ENCODE measurements at regions not wholly inside any gene's neighbourhood (a gene's known extent, or its start where the extent isn't known, plus 50 kb on each side); places are given as distances from the start of the nearest gene placed in this dataset.

GRCh38 chr6:22173311-22173710 is 123.5 kb downstream of the PRL start:
- H3K9me1 ChIP-seq (ENCODE audit: insufficient read depth, low read length), result no peaks in the 10 kb centered on the region
- DNase-seq, result no peak
- H4K91ac ChIP-seq (ENCODE audit: insufficient read depth, low read depth, low read length), result no peak overlapping the region
- dilution Hi-C loops (cut with HindIII; ENCODE audit: low sequenced_read_pairs, unreplicated experiment), result no loop called here
- H3K4ac ChIP-seq (ENCODE audit: low read depth, low read length), result no peak overlapping the region
- H3K36me3 ChIP-seq (ENCODE audit: control insufficient read depth, insufficient read depth, low read length), result 0 out of 2 replicates have a peak, but pooled peaks cover 1% of the 10 kb centered on the region
- no peak for ATAC-seq (ENCODE audit: low read depth)
- no peaks in the 10 kb centered on the region for H3K79me1 ChIP-seq (ENCODE audit: low read depth in 1 of 2, low read length in 2 of 2)
- no peak overlapping the region for H2BK120ac ChIP-seq (ENCODE audit: low read depth, low read length)
- H2AFZ ChIP-seq (replicated peaks; ENCODE audit: low read length, poor library complexity), result no peak overlapping the region
- intact Hi-C loops (cut with micrococcal nuclease), result no loop called here
- no peaks in the 10 kb centered on the region for H3K27me3 ChIP-seq (ENCODE audit: control insufficient read depth, insufficient read depth, low read length)
- no peak overlapping the region for H3K23ac ChIP-seq (ENCODE audit: low read depth, low read length)
- no peak overlapping the region for H3K56ac ChIP-seq (ENCODE audit: extremely low read depth, insufficient read depth, low read length)
- no peak overlapping the region for H3K27ac ChIP-seq (ENCODE audit: insufficient read depth, low read length)
- H3K9me3 ChIP-seq (ENCODE audit: control insufficient read depth, insufficient read depth, low read length), result peaks cover 20% of the 10 kb centered on the region
- BruUV-seq (replicated peaks), result no TSS peak
- no peak overlapping the region for H4K5ac ChIP-seq (ENCODE audit: low read depth, low read length)
- H3K9ac ChIP-seq (ENCODE audit: low read depth, low read length), result no peak overlapping the region
- no peak overlapping the region for H3K18ac ChIP-seq (ENCODE audit: low read depth, low read length)
- in situ Hi-C loops (cut with MboI; ENCODE audit: low sequenced_read_pairs), result no loop called here
- no peak overlapping the region for H2BK20ac ChIP-seq (ENCODE audit: low read depth, low read length)
- no peak overlapping the region for H4K8ac ChIP-seq (ENCODE audit: low read depth in 2 of 2, low read length in 2 of 2)
- H3K4me1 ChIP-seq (ENCODE audit: control insufficient read depth, insufficient read depth, low read length), result no peaks in the 10 kb centered on the region
- H2AK9ac ChIP-seq (replicated peaks; ENCODE audit: low read depth, low read length, poor library complexity), result no peak overlapping the region
- H3K4me3 ChIP-seq (ENCODE audit: insufficient read depth, low read depth, low read length), result no peak overlapping the region
- no peaks in the 10 kb centered on the region for H4K20me1 ChIP-seq (ENCODE audit: insufficient read depth, low read length)
- no peak overlapping the region for H3K4me2 ChIP-seq (ENCODE audit: low read depth, low read length)
- H2AK5ac ChIP-seq (ENCODE audit: low read depth, low read length), result no peak overlapping the region
- ChIA-PET POLR2A (ENCODE audit: unreplicated experiment) (no interaction called here), CTCF (no interaction called here)
- no peak overlapping the region for H2BK15ac ChIP-seq (ENCODE audit: low read depth, low read length)
- H3K14ac ChIP-seq (replicated peaks; ENCODE audit: low read depth, low read length), result no peak overlapping the region
- TF ChIP-seq NFE2L2 (IDR thresholded peaks at IDR 0.05; ENCODE audit: low read depth, low read length) (no peak), RAD21 (IDR thresholded peaks at IDR 0.05; ENCODE audit: low read length) (no peak), RCOR1 (IDR thresholded peaks at IDR 0.05; ENCODE audit: insufficient replicate concordance, low read length) (no peak), SMC3 (IDR thresholded peaks at IDR 0.05; ENCODE audit: low read depth, low read length) (no peak), CTCF (conservative IDR thresholded peaks at IDR 0.05; ENCODE audit: low read depth, low read length) (no peak), BHLHE40 (IDR thresholded peaks at IDR 0.05; ENCODE audit: low read depth, low read length) (no peak), MAFK (IDR thresholded peaks at IDR 0.05; ENCODE audit: low read depth, low read length) (no peak), ELK1 (IDR thresholded peaks at IDR 0.05; ENCODE audit: borderline replicate concordance, low read depth, low read length) (no peak)
- no peak overlapping the region for H2BK5ac ChIP-seq (ENCODE audit: low read depth, low read length, poor library complexity, severe bottlenecking)
